ENCODE measurements at regions not wholly inside any gene's neighbourhood (a gene's known extent, or its start where the extent isn't known, plus 50 kb on each side); places are given as distances from the start of the nearest gene placed in this dataset.

GRCh38 chr4:99746443-99746842, 70.2 kb upstream of the DAPP1 start:
- TF ChIP-seq SP1 (IDR thresholded peaks at IDR 0.05) (no peak), FOXK2 (IDR thresholded peaks at IDR 0.05) (no peak), TARDBP (IDR thresholded peaks at IDR 0.05) (no peak), LEF1 (IDR thresholded peaks at IDR 0.05; ENCODE audit: borderline replicate concordance) (no peak), NFRKB (IDR thresholded peaks at IDR 0.05) (no peak), FOXA1 (IDR thresholded peaks at IDR 0.05) (no peak)

All from HEK293T (cell line).